ENCODE measurements at regions not wholly inside any gene's neighbourhood (a gene's known extent, or its start where the extent isn't known, plus 50 kb on each side); places are given as distances from the start of the nearest gene placed in this dataset.
"Not testable (repeated sequence)": the region's sequence is repeated elsewhere in the genome, so short reads cannot be mapped to it uniquely, and the experiment has no call there.

DNA sequence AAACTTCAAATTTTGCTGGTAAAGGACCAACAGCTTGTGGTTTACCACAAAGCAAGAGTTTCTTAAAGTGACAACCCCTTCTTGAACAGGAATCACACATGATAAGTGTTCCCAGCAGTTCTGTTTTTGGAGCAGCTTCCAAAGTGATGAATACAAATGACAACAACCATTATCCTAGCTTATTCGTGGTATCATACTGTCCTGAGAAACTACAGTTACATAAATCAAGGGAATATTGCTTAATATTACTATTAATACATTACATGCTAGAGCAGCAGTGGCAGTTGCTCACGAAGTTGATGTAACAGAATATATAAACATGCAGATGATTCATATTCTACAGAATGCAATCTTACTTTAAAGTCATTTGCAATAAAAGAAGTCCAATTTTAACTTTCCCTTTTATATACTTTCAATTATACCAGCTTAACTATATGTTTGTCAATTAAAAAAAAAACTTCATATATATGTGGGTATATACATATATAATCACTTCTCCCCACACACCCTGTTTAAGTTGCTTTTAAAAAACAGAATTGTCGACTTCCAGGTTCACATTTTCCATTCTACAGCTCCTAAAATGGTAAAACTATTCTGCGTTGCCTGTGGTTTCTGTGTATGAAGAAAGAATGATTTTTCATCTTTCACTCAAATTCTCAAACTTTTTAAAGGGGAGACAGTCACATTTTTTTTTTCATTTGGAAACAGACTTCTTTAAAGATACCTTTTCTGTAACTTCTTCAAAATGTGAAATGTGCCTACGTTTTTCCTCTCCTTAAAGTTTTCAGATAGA lies 713.6 kb downstream of the TDRD15 start:
- intact Hi-C loops (cut with DNase I; ENCODE audit: low total_unique reads), result no loop called here
- no peak overlapping the region for H3K4me3 ChIP-seq
- no peaks in the 10 kb centered on the region for H3K9me3 ChIP-seq
- DNase-seq, result no peak
- TF ChIP-seq CTCF (IDR thresholded peaks at IDR 0.05), result no peak
- no peaks in the 10 kb centered on the region for H3K36me3 ChIP-seq
- no peak overlapping the region for H3K27ac ChIP-seq
- no peaks in the 10 kb centered on the region for H3K4me1 ChIP-seq
- H3K27me3 ChIP-seq, result no peaks in the 10 kb centered on the region

DNA sequence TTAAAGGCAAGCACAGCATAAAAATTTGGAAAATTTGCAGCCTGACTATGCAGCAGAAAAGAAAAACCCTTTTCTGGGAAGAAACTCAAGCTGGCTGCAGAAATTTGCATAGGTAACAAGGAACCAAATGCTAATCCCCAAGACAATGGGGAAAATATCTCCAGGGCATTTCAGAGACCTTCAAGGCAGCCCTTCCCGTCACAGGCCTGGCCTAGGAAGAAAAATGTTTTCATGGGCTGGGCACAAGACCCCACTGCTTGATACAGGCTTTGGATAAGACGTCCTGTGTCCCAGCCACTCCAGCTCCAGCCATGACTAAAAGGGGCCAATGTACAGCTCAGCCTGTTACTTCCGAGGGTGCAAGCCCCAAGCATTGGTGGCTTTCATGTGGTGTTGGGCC lies 717.6 kb downstream of the TDRD15 start:
- DNase-seq, result no peak
- Histone ChIP-seq H3K27ac (no peak overlapping the region), H3K4me1 (no peaks in the 10 kb centered on the region), H3K36me3 (no peaks in the 10 kb centered on the region), H3K27me3 (no peaks in the 10 kb centered on the region), H3K4me3 (no peak overlapping the region), H3K9me3 (no peaks in the 10 kb centered on the region)
- intact Hi-C loops (cut with DNase I; ENCODE audit: low total_unique reads), result no loop called here
- TF ChIP-seq CTCF (IDR thresholded peaks at IDR 0.05), result no peak

DNA sequence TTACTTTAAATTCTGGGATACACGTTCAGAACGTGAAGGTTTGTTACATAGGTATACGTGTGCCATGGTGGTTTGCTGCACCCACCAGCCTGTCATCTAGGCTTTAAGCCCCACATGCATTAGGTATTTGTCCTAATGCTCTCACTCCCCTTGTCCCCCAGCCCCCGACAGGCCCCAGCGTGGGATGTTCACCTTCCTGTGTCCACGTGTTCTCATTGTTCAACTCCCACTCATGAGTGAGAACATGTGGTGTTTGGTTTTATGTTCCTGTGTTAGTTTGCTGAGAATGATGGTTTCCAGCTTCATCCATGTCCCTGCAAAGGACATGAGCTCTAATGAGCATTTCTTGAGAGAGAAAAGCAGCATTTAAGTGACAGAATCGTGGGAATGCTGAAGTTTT lies 726.6 kb downstream of the TDRD15 start:
- H3K4me3 ChIP-seq; intact Hi-C loops (cut with DNase I; ENCODE audit: low total_unique reads); H3K4me1 ChIP-seq; DNase-seq; H3K36me3 ChIP-seq; H3K9me3 ChIP-seq; H3K27ac ChIP-seq; H3K27me3 ChIP-seq: not testable (repeated sequence)

- DNase-seq, result no peak
- Histone ChIP-seq H3K27me3 (no peaks in the 10 kb centered on the region), H3K4me3 (no peak overlapping the region), H3K36me3 (no peaks in the 10 kb centered on the region), H3K9me3 (no peaks in the 10 kb centered on the region), H3K27ac (no peak overlapping the region), H3K4me1 (no peaks in the 10 kb centered on the region)
- no peak for TF ChIP-seq CTCF (IDR thresholded peaks at IDR 0.05)
- intact Hi-C loops (cut with DNase I; ENCODE audit: low total_unique reads), result no loop called here
These were observed 731.2 kb downstream of the TDRD15 start for GRCh38 chr2:21854938-21855337.

DNA sequence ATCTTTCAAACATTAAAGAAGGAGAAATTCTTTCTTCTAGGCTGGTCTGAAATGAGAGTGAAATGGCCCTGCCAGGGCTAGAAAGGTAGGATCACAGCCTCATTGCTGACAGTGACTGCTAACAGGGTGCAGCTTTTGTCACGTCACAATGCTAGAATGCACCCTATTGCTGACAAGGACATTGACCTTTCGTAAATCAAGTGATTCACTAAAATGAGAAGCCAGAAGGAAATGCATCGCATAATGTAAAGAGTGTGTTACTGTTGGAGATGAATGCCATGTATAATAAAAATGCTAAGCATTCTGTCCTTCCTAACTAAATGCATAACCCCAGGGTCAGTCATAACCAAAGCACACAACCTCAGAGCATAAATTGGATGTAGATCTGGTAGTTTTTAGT lies 732.9 kb downstream of the TDRD15 start:
- TF ChIP-seq CTCF (IDR thresholded peaks at IDR 0.05), result no peak
- no peak for DNase-seq
- no peaks in the 10 kb centered on the region for H3K9me3 ChIP-seq
- H3K27me3 ChIP-seq, result no peaks in the 10 kb centered on the region
- intact Hi-C loops (cut with DNase I; ENCODE audit: low total_unique reads), result no loop called here
- no peaks in the 10 kb centered on the region for H3K4me1 ChIP-seq
- H3K4me3 ChIP-seq, result no peak overlapping the region
- H3K27ac ChIP-seq, result no peak overlapping the region
- no peaks in the 10 kb centered on the region for H3K36me3 ChIP-seq

DNA sequence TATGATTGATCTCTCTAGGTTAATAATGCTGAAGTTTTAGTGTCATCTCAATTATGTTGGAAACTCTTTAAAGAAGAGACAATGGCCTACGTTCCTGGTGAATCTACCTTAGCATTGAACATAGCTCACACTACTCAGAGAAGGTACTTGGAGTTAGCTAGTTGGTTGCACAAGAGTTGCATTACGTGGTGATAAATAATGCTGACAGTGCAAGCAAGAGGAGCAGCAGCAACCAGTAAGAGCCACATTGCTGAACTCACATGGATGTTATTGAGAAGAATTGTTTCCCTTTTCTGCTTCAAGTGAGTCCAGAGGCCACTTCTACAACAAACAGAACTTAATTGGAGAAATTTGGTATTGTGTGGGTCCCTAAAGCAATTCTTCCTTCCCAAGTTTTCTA lies 737.1 kb downstream of the TDRD15 start:
- Histone ChIP-seq H3K36me3 (no peaks in the 10 kb centered on the region), H3K4me3 (no peak overlapping the region), H3K27me3 (no peaks in the 10 kb centered on the region), H3K4me1 (no peaks in the 10 kb centered on the region), H3K9me3 (no peaks in the 10 kb centered on the region), H3K27ac (no peak overlapping the region)
- DNase-seq, result no peak
- no peak for TF ChIP-seq CTCF (IDR thresholded peaks at IDR 0.05)
- intact Hi-C loops (cut with DNase I; ENCODE audit: low total_unique reads), result no loop called here
